ENCODE measurements at regions not wholly inside any gene's neighbourhood (a gene's known extent, or its start where the extent isn't known, plus 50 kb on each side); places are given as distances from the start of the nearest gene placed in this dataset.

GRCh38 chr13:76036176-76036575 lies 400.0 kb downstream of the LMO7 start:
- ATAC-seq (no peak), DNase-seq (ENCODE audit: low read depth, low spot score) (no peak)
- TF ChIP-seq, protein P1, sequence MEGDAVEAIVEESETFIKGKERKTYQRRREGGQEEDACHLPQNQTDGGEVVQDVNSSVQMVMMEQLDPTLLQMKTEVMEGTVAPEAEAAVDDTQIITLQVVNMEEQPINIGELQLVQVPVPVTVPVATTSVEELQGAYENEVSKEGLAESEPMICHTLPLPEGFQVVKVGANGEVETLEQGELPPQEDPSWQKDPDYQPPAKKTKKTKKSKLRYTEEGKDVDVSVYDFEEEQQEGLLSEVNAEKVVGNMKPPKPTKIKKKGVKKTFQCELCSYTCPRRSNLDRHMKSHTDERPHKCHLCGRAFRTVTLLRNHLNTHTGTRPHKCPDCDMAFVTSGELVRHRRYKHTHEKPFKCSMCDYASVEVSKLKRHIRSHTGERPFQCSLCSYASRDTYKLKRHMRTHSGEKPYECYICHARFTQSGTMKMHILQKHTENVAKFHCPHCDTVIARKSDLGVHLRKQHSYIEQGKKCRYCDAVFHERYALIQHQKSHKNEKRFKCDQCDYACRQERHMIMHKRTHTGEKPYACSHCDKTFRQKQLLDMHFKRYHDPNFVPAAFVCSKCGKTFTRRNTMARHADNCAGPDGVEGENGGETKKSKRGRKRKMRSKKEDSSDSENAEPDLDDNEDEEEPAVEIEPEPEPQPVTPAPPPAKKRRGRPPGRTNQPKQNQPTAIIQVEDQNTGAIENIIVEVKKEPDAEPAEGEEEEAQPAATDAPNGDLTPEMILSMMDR (IDR thresholded peaks at IDR 0.05), result no peak
- no peak for TF ChIP-seq POLR2AphosphoS5 (IDR thresholded peaks at IDR 0.05; ENCODE audit: low read depth, low read length)
- TF ChIP-seq TCF7L2 (IDR thresholded peaks at IDR 0.05; ENCODE audit: low read depth, low read length), result no peak
- no peak for TF ChIP-seq SIN3A (IDR thresholded peaks at IDR 0.05; ENCODE audit: borderline replicate concordance, insufficient read depth, low read depth, low read length)
- TF ChIP-seq, protein P2, sequence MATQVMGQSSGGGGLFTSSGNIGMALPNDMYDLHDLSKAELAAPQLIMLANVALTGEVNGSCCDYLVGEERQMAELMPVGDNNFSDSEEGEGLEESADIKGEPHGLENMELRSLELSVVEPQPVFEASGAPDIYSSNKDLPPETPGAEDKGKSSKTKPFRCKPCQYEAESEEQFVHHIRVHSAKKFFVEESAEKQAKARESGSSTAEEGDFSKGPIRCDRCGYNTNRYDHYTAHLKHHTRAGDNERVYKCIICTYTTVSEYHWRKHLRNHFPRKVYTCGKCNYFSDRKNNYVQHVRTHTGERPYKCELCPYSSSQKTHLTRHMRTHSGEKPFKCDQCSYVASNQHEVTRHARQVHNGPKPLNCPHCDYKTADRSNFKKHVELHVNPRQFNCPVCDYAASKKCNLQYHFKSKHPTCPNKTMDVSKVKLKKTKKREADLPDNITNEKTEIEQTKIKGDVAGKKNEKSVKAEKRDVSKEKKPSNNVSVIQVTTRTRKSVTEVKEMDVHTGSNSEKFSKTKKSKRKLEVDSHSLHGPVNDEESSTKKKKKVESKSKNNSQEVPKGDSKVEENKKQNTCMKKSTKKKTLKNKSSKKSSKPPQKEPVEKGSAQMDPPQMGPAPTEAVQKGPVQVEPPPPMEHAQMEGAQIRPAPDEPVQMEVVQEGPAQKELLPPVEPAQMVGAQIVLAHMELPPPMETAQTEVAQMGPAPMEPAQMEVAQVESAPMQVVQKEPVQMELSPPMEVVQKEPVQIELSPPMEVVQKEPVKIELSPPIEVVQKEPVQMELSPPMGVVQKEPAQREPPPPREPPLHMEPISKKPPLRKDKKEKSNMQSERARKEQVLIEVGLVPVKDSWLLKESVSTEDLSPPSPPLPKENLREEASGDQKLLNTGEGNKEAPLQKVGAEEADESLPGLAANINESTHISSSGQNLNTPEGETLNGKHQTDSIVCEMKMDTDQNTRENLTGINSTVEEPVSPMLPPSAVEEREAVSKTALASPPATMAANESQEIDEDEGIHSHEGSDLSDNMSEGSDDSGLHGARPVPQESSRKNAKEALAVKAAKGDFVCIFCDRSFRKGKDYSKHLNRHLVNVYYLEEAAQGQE (IDR thresholded peaks at IDR 0.05; ENCODE audit: insufficient read depth in 1 of 2, low read depth in 2 of 2, low read length in 1 of 2), result no peak
- no peak overlapping the region for H3K27ac ChIP-seq (ENCODE audit: low read length)
- H3K4me1 ChIP-seq (ENCODE audit: control insufficient read depth, insufficient read depth, low read length), result no peaks in the 10 kb centered on the region
- CTCF ChIA-PET, result no interaction called here
- no peaks in the 10 kb centered on the region for H3K27me3 ChIP-seq (ENCODE audit: control insufficient read depth, insufficient read depth, low read length)
- POLR2A ChIA-PET, result no interaction called here
- H3K4me3 ChIP-seq (ENCODE audit: low read depth in 2 of 2, low read length in 2 of 2), result no peak overlapping the region
- BruUV-seq (replicated peaks), result no TSS peak
- H3K36me3 ChIP-seq (ENCODE audit: control insufficient read depth, insufficient read depth, low read length), result no peaks in the 10 kb centered on the region
- intact Hi-C loops (cut with micrococcal nuclease; ENCODE audit: unreplicated experiment) (no loop called here), in situ Hi-C loops (cut with HindIII; ENCODE audit: low pct_unique_long_range_greater_than_20kb, low sequenced_read_pairs) (no loop called here)
- H3K9me3 ChIP-seq (ENCODE audit: control insufficient read depth, insufficient read depth, low read depth, low read length), result no peaks in the 10 kb centered on the region

DNA sequence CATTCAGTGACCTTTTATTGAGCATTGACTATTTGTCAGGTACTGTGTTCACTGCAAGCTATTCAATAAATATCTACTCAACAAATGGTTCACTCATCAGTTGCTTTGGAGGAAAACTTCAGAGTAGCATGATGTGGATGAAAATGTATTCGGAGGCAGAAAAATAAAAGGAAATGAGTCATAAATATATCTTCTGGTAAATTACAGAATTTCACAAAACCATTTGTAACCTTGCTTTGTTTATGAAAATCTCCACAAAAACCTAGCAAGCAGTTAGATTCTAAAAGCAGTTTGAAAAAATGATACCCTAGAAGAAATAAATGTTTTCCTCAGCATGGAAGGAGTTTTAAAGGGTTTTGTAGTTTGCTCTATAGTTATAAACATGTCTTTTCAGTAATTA lies 399.6 kb downstream of the LMO7 start:
- ATAC-seq, result no peak
- no peak overlapping the region for H3K4me3 ChIP-seq (ENCODE audit: low read depth in 2 of 2, low read length in 2 of 2)
- BruUV-seq (replicated peaks), result no TSS peak
- ChIA-PET CTCF (no interaction called here), POLR2A (no interaction called here)
- DNase-seq (ENCODE audit: low read depth, low spot score), result no peak
- H3K27me3 ChIP-seq (ENCODE audit: control insufficient read depth, insufficient read depth, low read length), result no peaks in the 10 kb centered on the region
- intact Hi-C loops (cut with micrococcal nuclease; ENCODE audit: unreplicated experiment), result no loop called here
- no peaks in the 10 kb centered on the region for H3K9me3 ChIP-seq (ENCODE audit: control insufficient read depth, insufficient read depth, low read depth, low read length)
- no peak for TF ChIP-seq SIN3A (IDR thresholded peaks at IDR 0.05; ENCODE audit: borderline replicate concordance, insufficient read depth, low read depth, low read length)
- TF ChIP-seq, protein P2 (IDR thresholded peaks at IDR 0.05; ENCODE audit: insufficient read depth in 1 of 2, low read depth in 2 of 2, low read length in 1 of 2), result no peak
- TF ChIP-seq, protein P1 (IDR thresholded peaks at IDR 0.05), result no peak
- no peak for TF ChIP-seq TCF7L2 (IDR thresholded peaks at IDR 0.05; ENCODE audit: low read depth, low read length)
- no peak for TF ChIP-seq POLR2AphosphoS5 (IDR thresholded peaks at IDR 0.05; ENCODE audit: low read depth, low read length)
- no peaks in the 10 kb centered on the region for H3K36me3 ChIP-seq (ENCODE audit: control insufficient read depth, insufficient read depth, low read length)
- in situ Hi-C loops (cut with HindIII; ENCODE audit: low pct_unique_long_range_greater_than_20kb, low sequenced_read_pairs), result no loop called here
- H3K4me1 ChIP-seq (ENCODE audit: control insufficient read depth, insufficient read depth, low read length), result no peaks in the 10 kb centered on the region
- no peak overlapping the region for H3K27ac ChIP-seq (ENCODE audit: low read length)

All from Panc1 (cell line).